Ovary (tissue), 7 donors: ENCODE measurements at regions not wholly inside any gene's neighbourhood (a gene's known extent, or its start where the extent isn't known, plus 50 kb on each side); places are given as distances from the start of the nearest gene placed in this dataset.

Source experiments
- DNase-seq, 5 donors: peaks; one replicate each; pipeline ENCODE4 v3.0.0-alpha.2; 2019 to 2020
- H3K27ac ChIP-seq, 2 donors: fragments of 200-600 bp; one replicate each; pipeline versions ENCODE4 v1.5.1 to v1.8.0; 2019 to 2022
- H3K27me3 ChIP-seq: fragments of 200-600 bp; one replicate; pipeline ENCODE4 v1.8.0; 2022
- H3K36me3 ChIP-seq: fragments of 200-600 bp; sonication (generic); one replicate; pipeline ENCODE4 v1.5.1; 2019
- H3K4me1 ChIP-seq: one replicate; pipeline ENCODE4 v1.8.1; 2013; ENCODE audit warnings: mild to moderate bottlenecking, moderate library complexity; ENCODE audit not compliant: insufficient read depth
- H3K4me3 ChIP-seq: fragments of 200-600 bp; sonication (generic); one replicate; pipeline ENCODE4 v1.5.1; 2017
- H3K9me3 ChIP-seq, 2 donors: fragments of 200-600 bp in 1 of 2; sonication (generic) in 1 of 2; one replicate each; pipeline versions ENCODE4 v1.5.1 to v1.8.1; 2013 to 2019; ENCODE audit warnings: mild to moderate bottlenecking in 1 of 2, moderate library complexity in 1 of 2
- CTCF ChIP-seq, 3 donors: fragments of 450-650 bp in 2 of 3; fragments of 200-600 bp in 1 of 3; IDR thresholded peaks; one replicate each; pipeline versions ENCODE4 v1.5.1 to v1.8.0; 2016 to 2022; ENCODE audit warnings: antibody characterized with exemption in 3 of 3, mild to moderate bottlenecking in 1 of 3
- EP300 ChIP-seq: sonication (generic); formaldehyde crosslinking; IDR thresholded peaks from one replicate; pipeline ENCODE4 v1.6.1; 2017; ENCODE audit warnings: antibody characterized with exemption
- POLR2A ChIP-seq: fragments of 450-650 bp; IDR thresholded peaks from one replicate; pipeline ENCODE4 v1.6.1; 2017; ENCODE audit warnings: antibody characterized with exemption, mild to moderate bottlenecking, moderate library complexity
- WGBS, 3 donors: extraction: QIAGEN DNeasy Blood & Tissue Kit in 1 of 3; methylation state at CpG; one replicate each; pipeline versions ENCODE4 v1.1.5 to v1.1.7; 2013 to 2017; 5-methylcytosine and 5-hydroxymethylcytosine counted together
- intact Hi-C, 4 donors: fragments of 100-400 bp; cut with DNase I; formaldehyde crosslinking; loops; one replicate each; pipeline versions ENCODE4 v1.11.0 to v1.15.1; 2022 to 2023
- donor health status: DM: no; HTN: no; CAD: no; lungs with moderate emphysema.
- donor health status: DM: no; HTN: no; CAD: no.
- donor health status: Bipolar disorder and iron deficiency.
- donor health status: DM: no; HTN: no; CAD: no.
- donor health status: DM: yes; HTN: yes; CAD: no.

DNA sequence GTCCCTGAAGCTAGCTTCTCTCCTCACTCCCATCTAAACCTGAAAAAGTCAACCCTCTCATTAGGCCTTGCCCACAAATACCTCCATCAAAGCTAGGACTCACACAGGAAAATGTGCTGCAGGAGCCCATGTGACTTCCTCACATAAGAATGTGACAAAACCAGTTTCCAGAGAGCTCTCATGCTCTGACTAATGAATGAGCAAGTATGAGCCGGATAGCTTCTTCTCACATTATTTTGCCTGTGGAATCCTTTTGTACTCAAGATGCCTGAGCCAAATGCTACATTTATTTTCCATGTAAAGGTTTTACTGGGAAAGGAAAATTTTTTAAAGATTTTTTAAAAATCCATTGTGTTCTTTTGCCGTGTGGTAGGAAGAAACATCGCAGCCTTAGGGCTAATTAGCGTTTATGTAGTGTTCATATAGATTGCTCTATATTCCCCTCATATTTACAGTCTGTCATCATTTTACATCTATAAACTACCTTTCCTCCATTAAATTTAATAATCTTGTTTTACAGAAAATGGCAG, 68.6 kb upstream of the CCN6 start:
- H3K27me3 ChIP-seq: no peaks in the 10 kb centered on the region
- H3K36me3 ChIP-seq: no peaks in the 10 kb centered on the region
- DNase-seq: no peak
- intact Hi-C loops: no loop called here
- H3K4me3 ChIP-seq: no peak overlapping the region
- no peaks in the 10 kb centered on the region for H3K9me3 ChIP-seq
- no peak for TF ChIP-seq CTCF (IDR thresholded peaks at IDR 0.05)
- TF ChIP-seq EP300: no peak
- no peak for TF ChIP-seq POLR2A
- 84 to 93% (median 90%) methylated on average over 4 of the region's 4 CpGs for WGBS, 3 donors
- no peaks in the 10 kb centered on the region for H3K4me1 ChIP-seq
- no peak overlapping the region for H3K27ac ChIP-seq

GRCh38 chr6:111986651-111987050, 67.3 kb upstream of the CCN6 start:
- Histone ChIP-seq H3K4me3 (no peak overlapping the region), H3K36me3 (no peaks in the 10 kb centered on the region), H3K9me3 (no peaks in the 10 kb centered on the region), H3K4me1 (no peaks in the 10 kb centered on the region), H3K27me3 (no peaks in the 10 kb centered on the region), H3K27ac (no peak overlapping the region)
- TF ChIP-seq EP300 (no peak), CTCF (IDR thresholded peaks at IDR 0.05) (no peak), POLR2A (no peak)
- intact Hi-C loops: no loop called here
- 95 to 96% (median 96%) methylated on average over 3 of the region's 3 CpGs for WGBS, 3 donors
- DNase-seq: no peak

- H3K27me3 ChIP-seq: no peaks in the 10 kb centered on the region
- no peaks in the 10 kb centered on the region for H3K9me3 ChIP-seq
- no peak overlapping the region for H3K27ac ChIP-seq
- WGBS, 3 donors: 83 to 90% (median 88%) methylated on average over 1 of the region's 1 CpG
- no peak for TF ChIP-seq POLR2A
- TF ChIP-seq EP300: no peak
- no peak for TF ChIP-seq CTCF (IDR thresholded peaks at IDR 0.05)
- no peak overlapping the region for H3K4me3 ChIP-seq
- intact Hi-C loops: no loop called here
- no peaks in the 10 kb centered on the region for H3K36me3 ChIP-seq
- no peak for DNase-seq
- H3K4me1 ChIP-seq: no peaks in the 10 kb centered on the region
Measured at GRCh38 chr6:111987295-111987694, 66.6 kb upstream of the CCN6 start.

DNA sequence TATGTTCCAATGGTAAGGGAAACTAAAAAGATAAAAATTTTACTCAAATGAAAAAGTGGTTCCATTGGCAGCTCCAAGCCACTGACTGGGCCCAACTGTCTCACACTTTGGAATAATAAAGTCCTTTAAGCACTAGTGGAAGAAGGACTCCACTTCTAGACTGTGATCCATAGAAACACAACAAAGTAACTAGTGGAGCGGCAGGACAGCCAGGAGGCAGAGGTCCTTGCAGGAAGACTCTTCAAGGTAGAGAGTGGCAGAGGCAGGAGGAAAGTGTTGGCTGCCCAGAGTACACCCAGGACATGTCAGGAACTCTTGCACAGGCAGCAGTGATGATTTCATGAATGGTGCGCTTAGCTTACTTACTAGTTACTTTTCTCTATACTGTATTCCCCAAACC, 65.0 kb upstream of the CCN6 start:
- no peaks in the 10 kb centered on the region for H3K9me3 ChIP-seq
- intact Hi-C loops: no loop called here
- H3K27me3 ChIP-seq: no peaks in the 10 kb centered on the region
- no peak overlapping the region for H3K27ac ChIP-seq
- no peaks in the 10 kb centered on the region for H3K36me3 ChIP-seq
- H3K4me1 ChIP-seq: no peaks in the 10 kb centered on the region
- no peak for DNase-seq
- no peak overlapping the region for H3K4me3 ChIP-seq
- 96 to 100% (median 98%) methylated on average over 2 of the region's 2 CpGs for WGBS, 3 donors
- TF ChIP-seq EP300 (no peak), POLR2A (no peak), CTCF (IDR thresholded peaks at IDR 0.05) (no peak)

DNA sequence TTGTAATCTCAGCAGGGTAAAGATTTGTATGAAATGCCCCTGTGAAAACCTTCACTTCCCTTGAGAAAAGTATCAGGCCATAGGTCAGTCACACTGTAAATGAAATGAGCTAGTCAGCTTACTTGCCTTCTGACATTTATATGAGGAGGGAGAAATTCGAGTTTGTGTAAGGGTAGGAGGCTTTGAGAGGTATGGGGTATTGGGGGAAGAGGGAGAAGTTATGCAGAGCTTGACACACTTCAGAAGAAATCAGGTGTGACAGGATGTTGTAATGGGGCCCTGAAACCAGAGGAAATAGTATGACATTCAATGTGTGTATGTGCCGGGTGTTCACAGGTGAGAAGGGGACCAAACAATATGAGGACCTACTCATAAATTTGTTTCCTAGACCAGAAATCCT, 64.2 kb upstream of the CCN6 start:
- Histone ChIP-seq H3K27ac (no peak overlapping the region), H3K4me1 (no peaks in the 10 kb centered on the region), H3K27me3 (no peaks in the 10 kb centered on the region), H3K36me3 (no peaks in the 10 kb centered on the region), H3K4me3 (no peak overlapping the region), H3K9me3 (no peaks in the 10 kb centered on the region)
- TF ChIP-seq POLR2A (no peak), CTCF (IDR thresholded peaks at IDR 0.05) (no peak), EP300 (no peak)
- no peak for DNase-seq
- 77 to 90% (median 89%) methylated on average over 2 of the region's 2 CpGs for WGBS, 3 donors
- intact Hi-C loops: no loop called here
